ENCODE measurements at regions not wholly inside any gene's neighbourhood (a gene's known extent, or its start where the extent isn't known, plus 50 kb on each side); places are given as distances from the start of the nearest gene placed in this dataset.

- no peak for TF ChIP-seq CTCF (IDR thresholded peaks at IDR 0.05 in 2 of 3, conservative IDR thresholded peaks at IDR 0.05 in 1 of 3; ENCODE audit: borderline replicate concordance in 1 of 3, insufficient read depth in 1 of 3, low read depth in 2 of 3, low read length in 2 of 3)
- no peak for TF ChIP-seq POLR2A (IDR thresholded peaks at IDR 0.05; ENCODE audit: borderline replicate concordance, extremely low read depth, insufficient read depth, insufficient read length)
- TF ChIP-seq POLR2AphosphoS5 (IDR thresholded peaks at IDR 0.05; ENCODE audit: low read depth, low read length), result no peak
- TF ChIP-seq MAX (IDR thresholded peaks at IDR 0.05), result no peak
- TF ChIP-seq EZH2phosphoT487 (IDR thresholded peaks at IDR 0.05; ENCODE audit: borderline replicate concordance), result no peak
- no peak for TF ChIP-seq ZFX (IDR thresholded peaks at IDR 0.05)
- no peak for TF ChIP-seq TCF7L2 (IDR thresholded peaks at IDR 0.05; ENCODE audit: borderline replicate concordance, extremely low read depth, insufficient read depth, insufficient read length)
- TF ChIP-seq ZNF274 (IDR thresholded peaks at IDR 0.05; ENCODE audit: low read depth, low read length), result no peak
- TF ChIP-seq JUND (IDR thresholded peaks at IDR 0.05), result no peak
- TF ChIP-seq SP1 (IDR thresholded peaks at IDR 0.05; ENCODE audit: low read depth), result no peak
- TF ChIP-seq EZH2 (IDR thresholded peaks at IDR 0.05), result no peak
- no peak for TF ChIP-seq RAD21 (IDR thresholded peaks at IDR 0.05; ENCODE audit: low read depth)
- no peak for TF ChIP-seq SIN3A (IDR thresholded peaks at IDR 0.05; ENCODE audit: low read depth)
- no peak for TF ChIP-seq ATF3 (IDR thresholded peaks at IDR 0.05)
Observed at GRCh38 chr14:104461676-104462449, 117.7 kb upstream of the C14orf180 start.
